Kidney epithelial cell (primary cell): ENCODE measurements at regions not wholly inside any gene's neighbourhood (a gene's known extent, or its start where the extent isn't known, plus 50 kb on each side); places are given as distances from the start of the nearest gene placed in this dataset.

Source experiments
- DNase-seq: peaks from one replicate; pipeline ENCODE4 v3.0.0-alpha.2; 2010; ENCODE audit warnings: low read depth
- H3K27me3 ChIP-seq: 2 replicates; pipeline ENCODE4 v1.6.0; 2011; ENCODE audit warnings: low read length; ENCODE audit not compliant: control insufficient read depth, insufficient read depth
- H3K36me3 ChIP-seq: 2 replicates; pipeline ENCODE4 v1.5.1; 2011; ENCODE audit warnings: low read length; ENCODE audit not compliant: control insufficient read depth, insufficient read depth
- H3K4me3 ChIP-seq: 2 replicates; pipeline ENCODE4 v1.5.1; 2011; ENCODE audit warnings: low read depth, mild to moderate bottlenecking, control low read depth, low read length
- TF ChIP-seq, protein P1 (sequence below): IDR thresholded peaks from 2 replicates; pipeline ENCODE4 v1.5.1; 2011; ENCODE audit warnings: mild to moderate bottlenecking, moderate library complexity, low read length, control low read depth, inconsistent platforms; ENCODE audit not compliant: insufficient read depth, poor library complexity, severe bottlenecking

- H3K27me3 ChIP-seq, result peaks cover 4% of the 10 kb centered on the region
- no peak for DNase-seq
- H3K4me3 ChIP-seq, result no peak overlapping the region
- TF ChIP-seq, protein P1, sequence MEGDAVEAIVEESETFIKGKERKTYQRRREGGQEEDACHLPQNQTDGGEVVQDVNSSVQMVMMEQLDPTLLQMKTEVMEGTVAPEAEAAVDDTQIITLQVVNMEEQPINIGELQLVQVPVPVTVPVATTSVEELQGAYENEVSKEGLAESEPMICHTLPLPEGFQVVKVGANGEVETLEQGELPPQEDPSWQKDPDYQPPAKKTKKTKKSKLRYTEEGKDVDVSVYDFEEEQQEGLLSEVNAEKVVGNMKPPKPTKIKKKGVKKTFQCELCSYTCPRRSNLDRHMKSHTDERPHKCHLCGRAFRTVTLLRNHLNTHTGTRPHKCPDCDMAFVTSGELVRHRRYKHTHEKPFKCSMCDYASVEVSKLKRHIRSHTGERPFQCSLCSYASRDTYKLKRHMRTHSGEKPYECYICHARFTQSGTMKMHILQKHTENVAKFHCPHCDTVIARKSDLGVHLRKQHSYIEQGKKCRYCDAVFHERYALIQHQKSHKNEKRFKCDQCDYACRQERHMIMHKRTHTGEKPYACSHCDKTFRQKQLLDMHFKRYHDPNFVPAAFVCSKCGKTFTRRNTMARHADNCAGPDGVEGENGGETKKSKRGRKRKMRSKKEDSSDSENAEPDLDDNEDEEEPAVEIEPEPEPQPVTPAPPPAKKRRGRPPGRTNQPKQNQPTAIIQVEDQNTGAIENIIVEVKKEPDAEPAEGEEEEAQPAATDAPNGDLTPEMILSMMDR, result no peak
- no peaks in the 10 kb centered on the region for H3K36me3 ChIP-seq
These were observed 517.4 kb downstream of the BUD13 start for GRCh38 chr11:116255321-116255953.

GRCh38 chr11:116250155-116250554 lies 522.6 kb downstream of the BUD13 start:
- no peak overlapping the region for H3K4me3 ChIP-seq

DNA sequence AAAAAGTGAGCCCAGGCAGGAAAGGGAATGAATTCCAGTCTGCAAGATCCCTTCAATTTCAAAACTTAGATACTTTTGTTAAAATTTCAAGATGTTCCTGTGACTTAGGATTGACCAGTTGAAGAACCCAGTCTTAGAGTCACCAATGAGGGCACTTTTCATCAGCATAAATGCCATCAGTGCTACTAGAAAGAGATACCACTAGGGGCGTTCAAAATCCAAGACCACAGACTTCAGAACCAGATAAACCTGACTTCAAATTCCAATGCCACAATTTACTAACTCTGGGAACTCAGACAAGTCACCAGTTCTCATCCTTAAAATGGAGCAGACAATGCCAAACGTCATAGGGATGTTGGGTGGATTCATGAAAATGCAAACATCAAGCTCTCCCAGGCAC lies 523.2 kb downstream of the BUD13 start:
- Histone ChIP-seq H3K27me3 (peaks cover 4% of the 10 kb centered on the region), H3K36me3 (no peaks in the 10 kb centered on the region), H3K4me3 (no peak overlapping the region)
- TF ChIP-seq, protein P1, result no peak
- DNase-seq, result no peak

More at GRCh38 chr11:116250155-116250554, 522.6 kb downstream of the BUD13 start:
- peaks cover 4% of the 10 kb centered on the region for H3K27me3 ChIP-seq
- TF ChIP-seq, protein P1, result no peak
- DNase-seq, result no peak
- no peaks in the 10 kb centered on the region for H3K36me3 ChIP-seq

DNA sequence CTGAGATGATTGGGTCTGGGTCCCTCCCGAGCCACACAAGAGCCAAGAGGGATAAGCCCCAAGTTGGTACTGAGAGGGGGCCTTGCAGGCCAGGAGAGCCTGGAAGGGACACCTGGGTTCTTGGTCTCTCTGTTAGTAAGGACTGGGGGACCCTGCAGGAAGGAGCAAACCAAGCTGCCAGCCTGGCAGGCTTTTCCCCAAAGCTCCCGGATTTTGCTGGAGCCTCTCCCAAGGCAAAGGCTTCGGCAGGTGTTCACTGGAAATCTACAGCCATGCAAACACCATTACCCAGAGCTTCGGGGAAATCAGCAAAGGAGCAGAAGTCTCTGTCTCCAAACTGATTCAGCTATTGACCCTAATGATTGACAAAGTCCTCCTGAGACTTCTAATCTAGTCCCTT lies 527.9 kb downstream of the BUD13 start:
- TF ChIP-seq, protein P1, result no peak
- Histone ChIP-seq H3K36me3 (no peaks in the 10 kb centered on the region), H3K27me3 (no peaks in the 10 kb centered on the region), H3K4me3 (no peak overlapping the region)
- DNase-seq, result no peak

- H3K4me3 ChIP-seq, result no peak overlapping the region
- H3K27me3 ChIP-seq, result no peaks in the 10 kb centered on the region
- no peaks in the 10 kb centered on the region for H3K36me3 ChIP-seq
- no peak for DNase-seq
- TF ChIP-seq, protein P1, result no peak
These were observed 528.3 kb downstream of the BUD13 start for GRCh38 chr11:116244439-116244838.

GRCh38 chr11:116243991-116244390 lies 528.8 kb downstream of the BUD13 start:
- Histone ChIP-seq H3K27me3 (no peaks in the 10 kb centered on the region), H3K4me3 (no peak overlapping the region), H3K36me3 (no peaks in the 10 kb centered on the region)
- TF ChIP-seq, protein P1, result no peak
- no peak for DNase-seq
